GM12892 (cell line): ENCODE measurements at regions not wholly inside any gene's neighbourhood (a gene's known extent, or its start where the extent isn't known, plus 50 kb on each side); places are given as distances from the start of the nearest gene placed in this dataset.

Experiments
- POLR2A ChIP-seq: IDR thresholded peaks from 2 replicates; pipeline ENCODE4 v1.6.1; 2011; ENCODE audit warnings: low read depth, low read length, control low read depth
- POLR2AphosphoS5 ChIP-seq: IDR thresholded peaks from 2 replicates; pipeline ENCODE4 v1.6.1; 2011; ENCODE audit warnings: low read depth, low read length, control low read depth
- TAF1 ChIP-seq: IDR thresholded peaks from 2 replicates; pipeline ENCODE4 v1.6.1; 2011; ENCODE audit warnings: low read depth, mild to moderate bottlenecking, control low read depth, low read length, borderline replicate concordance

DNA sequence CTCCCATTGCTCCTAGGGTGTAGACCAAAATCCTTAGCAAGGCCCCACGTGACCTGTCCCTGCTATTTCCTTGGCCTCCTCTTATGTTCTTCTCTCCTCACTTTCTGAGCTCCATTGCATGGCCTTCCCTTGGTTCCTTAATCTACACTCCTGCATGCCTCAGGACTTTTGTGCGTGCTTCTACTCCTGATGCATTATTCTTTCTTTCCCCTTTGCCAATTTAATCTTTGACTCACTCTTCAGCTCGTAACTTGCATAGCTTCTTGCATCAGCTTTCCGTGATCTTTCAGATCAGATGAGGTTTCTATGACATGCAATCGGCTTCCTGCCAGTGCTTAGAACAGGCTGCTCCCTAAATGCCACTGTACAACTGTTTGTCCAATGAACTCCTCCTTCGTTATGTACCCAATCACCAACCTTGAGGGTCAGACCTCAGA is 261.6 kb upstream of the CADM1 start:
- no peak for TF ChIP-seq POLR2A
- no peak for TF ChIP-seq POLR2AphosphoS5
- TF ChIP-seq TAF1: no peak
